Endothelial cell (in vitro differentiated cells): ENCODE measurements at regions not wholly inside any gene's neighbourhood (a gene's known extent, or its start where the extent isn't known, plus 50 kb on each side); places are given as distances from the start of the nearest gene placed in this dataset.

ENCODE experiments used
- DNase-seq: peaks from one replicate; pipeline ENCODE4 v3.0.0; 2021; ENCODE audit warnings: low spot score
- H3K27ac Mint-ChIP-seq: one replicate; pipeline ENCODE4 v1.8.0; 2021; ENCODE audit warnings: mixed read lengths, inconsistent platforms; ENCODE audit not compliant: unreplicated experiment
- H3K27me3 Mint-ChIP-seq: one replicate; pipeline ENCODE4 v1.8.0; 2021; ENCODE audit warnings: mild to moderate bottlenecking, moderate library complexity, mixed read lengths, inconsistent platforms; ENCODE audit not compliant: unreplicated experiment
- H3K36me3 Mint-ChIP-seq: one replicate; pipeline ENCODE4 v1.8.0; 2021; ENCODE audit warnings: mild to moderate bottlenecking, low read depth, mixed read lengths, inconsistent platforms; ENCODE audit not compliant: unreplicated experiment
- H3K4me1 Mint-ChIP-seq: one replicate; pipeline ENCODE4 v1.8.0; 2021; ENCODE audit warnings: mild to moderate bottlenecking, mixed read lengths, inconsistent platforms; ENCODE audit not compliant: unreplicated experiment
- H3K4me3 Mint-ChIP-seq: one replicate; pipeline ENCODE4 v1.8.0; 2021; ENCODE audit warnings: mild to moderate bottlenecking, mixed read lengths, inconsistent platforms; ENCODE audit not compliant: unreplicated experiment
- H3K9me3 Mint-ChIP-seq: one replicate; pipeline ENCODE4 v1.8.0; 2021; ENCODE audit warnings: mixed read lengths, inconsistent platforms; ENCODE audit not compliant: unreplicated experiment
- TF ChIP-seq, protein P1 (sequence below): fragments of 200-600 bp; sonication (generic); IDR thresholded peaks from one replicate; pipeline ENCODE4 v1.5.0; 2021; ENCODE audit warnings: antibody characterized with exemption; ENCODE audit not compliant: unreplicated experiment

- no peak for DNase-seq
- Mint-ChIP-seq H3K4me1 (no peaks in the 10 kb centered on the region), H3K27ac (no peak overlapping the region), H3K4me3 (no peak overlapping the region), H3K27me3 (peaks cover 1% of the 10 kb centered on the region), H3K9me3 (no peaks in the 10 kb centered on the region), H3K36me3 (no peaks in the 10 kb centered on the region)
- TF ChIP-seq, protein P1, sequence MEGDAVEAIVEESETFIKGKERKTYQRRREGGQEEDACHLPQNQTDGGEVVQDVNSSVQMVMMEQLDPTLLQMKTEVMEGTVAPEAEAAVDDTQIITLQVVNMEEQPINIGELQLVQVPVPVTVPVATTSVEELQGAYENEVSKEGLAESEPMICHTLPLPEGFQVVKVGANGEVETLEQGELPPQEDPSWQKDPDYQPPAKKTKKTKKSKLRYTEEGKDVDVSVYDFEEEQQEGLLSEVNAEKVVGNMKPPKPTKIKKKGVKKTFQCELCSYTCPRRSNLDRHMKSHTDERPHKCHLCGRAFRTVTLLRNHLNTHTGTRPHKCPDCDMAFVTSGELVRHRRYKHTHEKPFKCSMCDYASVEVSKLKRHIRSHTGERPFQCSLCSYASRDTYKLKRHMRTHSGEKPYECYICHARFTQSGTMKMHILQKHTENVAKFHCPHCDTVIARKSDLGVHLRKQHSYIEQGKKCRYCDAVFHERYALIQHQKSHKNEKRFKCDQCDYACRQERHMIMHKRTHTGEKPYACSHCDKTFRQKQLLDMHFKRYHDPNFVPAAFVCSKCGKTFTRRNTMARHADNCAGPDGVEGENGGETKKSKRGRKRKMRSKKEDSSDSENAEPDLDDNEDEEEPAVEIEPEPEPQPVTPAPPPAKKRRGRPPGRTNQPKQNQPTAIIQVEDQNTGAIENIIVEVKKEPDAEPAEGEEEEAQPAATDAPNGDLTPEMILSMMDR: no peak
Measured at GRCh38 chr5:163772644-163773043, 267.2 kb downstream of the MAT2B start.

DNA sequence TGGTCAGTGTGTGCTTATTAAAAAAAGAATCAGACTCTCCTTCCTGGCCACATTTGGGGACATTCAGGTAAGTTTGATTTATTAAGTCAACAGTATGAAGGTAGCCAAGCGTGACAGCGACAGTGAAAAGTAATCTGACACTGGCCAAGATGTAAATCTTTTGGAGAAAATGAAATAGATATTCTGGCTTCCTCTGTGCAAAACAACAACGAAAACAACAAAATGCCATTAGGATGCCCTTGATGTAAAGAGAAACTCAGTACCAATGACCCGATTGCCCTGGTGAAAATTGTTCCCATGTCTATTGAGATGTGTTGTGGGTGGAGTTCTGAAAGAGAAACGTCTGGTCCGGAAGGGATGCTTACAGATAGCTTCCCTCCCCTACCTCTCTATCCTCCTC is 267.8 kb downstream of the MAT2B start:
- TF ChIP-seq, protein P1: no peak
- no peak overlapping the region for H3K27ac Mint-ChIP-seq

DNA sequence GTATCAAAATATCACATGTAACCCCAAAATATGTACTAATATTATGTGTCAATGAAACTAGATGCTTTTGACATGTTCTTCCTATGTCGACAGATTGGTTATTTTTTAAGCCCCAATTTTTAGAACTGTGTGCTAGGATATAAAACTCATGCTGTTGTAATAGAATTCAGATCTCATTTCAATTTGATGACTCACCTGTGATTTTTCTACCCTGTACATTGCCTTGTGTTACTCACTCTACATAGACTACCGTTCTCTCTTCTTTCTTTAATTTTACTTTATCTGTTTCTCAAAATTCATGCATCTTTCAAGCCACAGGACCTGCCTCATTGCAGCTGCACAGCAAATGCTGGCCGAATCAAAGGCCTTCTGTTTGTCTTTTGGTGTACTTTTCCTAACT is 284.5 kb downstream of the MAT2B start:
- H3K27ac Mint-ChIP-seq: no peak overlapping the region
- no peak overlapping the region for H3K4me3 Mint-ChIP-seq
- H3K36me3 Mint-ChIP-seq: no peaks in the 10 kb centered on the region
- H3K4me1 Mint-ChIP-seq: no peaks in the 10 kb centered on the region
- no peak for DNase-seq
- no peaks in the 10 kb centered on the region for H3K9me3 Mint-ChIP-seq
- TF ChIP-seq, protein P1: no peak
- peaks cover 4% of the 10 kb centered on the region for H3K27me3 Mint-ChIP-seq

More for the DNA sequence above, 267.8 kb downstream of the MAT2B start:
- Mint-ChIP-seq H3K4me3 (no peak overlapping the region), H3K9me3 (no peaks in the 10 kb centered on the region), H3K36me3 (no peaks in the 10 kb centered on the region), H3K27me3 (peaks cover 1% of the 10 kb centered on the region), H3K4me1 (no peaks in the 10 kb centered on the region)
- no peak for DNase-seq

DNA sequence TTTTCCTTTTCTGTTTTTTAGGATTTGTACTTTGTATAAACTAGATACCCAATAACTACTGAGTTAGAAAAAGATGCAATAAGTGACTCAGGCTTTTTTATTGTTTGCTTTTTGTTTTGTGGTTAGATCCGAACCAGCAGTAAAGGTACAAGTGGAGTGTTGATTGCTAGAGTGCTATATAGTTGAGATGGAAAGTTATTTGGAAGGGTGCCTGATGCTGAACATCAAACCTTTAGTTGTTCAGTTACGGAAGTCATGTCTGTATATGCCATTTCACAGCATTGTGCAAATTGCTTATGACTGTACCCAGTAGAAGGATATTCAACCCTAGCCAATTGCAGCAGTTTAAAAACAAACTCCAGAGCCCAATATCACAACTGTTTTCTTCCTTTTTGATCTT is 285.1 kb downstream of the MAT2B start:
- H3K36me3 Mint-ChIP-seq: no peaks in the 10 kb centered on the region
- no peak for DNase-seq
- H3K9me3 Mint-ChIP-seq: no peaks in the 10 kb centered on the region
- no peak overlapping the region for H3K27ac Mint-ChIP-seq
- no peak overlapping the region for H3K4me3 Mint-ChIP-seq
- TF ChIP-seq, protein P1: no peak
- no peaks in the 10 kb centered on the region for H3K4me1 Mint-ChIP-seq
- H3K27me3 Mint-ChIP-seq: peaks cover 4% of the 10 kb centered on the region

- Mint-ChIP-seq H3K27ac (no peak overlapping the region), H3K27me3 (no peaks in the 10 kb centered on the region)
- TF ChIP-seq, protein P1: no peak
Measured at GRCh38 chr5:163794993-163795392, 289.6 kb downstream of the MAT2B start.

More at GRCh38 chr5:163794993-163795392, 289.6 kb downstream of the MAT2B start:
- H3K4me1 Mint-ChIP-seq: no peaks in the 10 kb centered on the region
- H3K9me3 Mint-ChIP-seq: no peaks in the 10 kb centered on the region
- H3K36me3 Mint-ChIP-seq: no peaks in the 10 kb centered on the region
- no peak overlapping the region for H3K4me3 Mint-ChIP-seq
- DNase-seq: no peak
